ENCODE measurements at regions not wholly inside any gene's neighbourhood (a gene's known extent, or its start where the extent isn't known, plus 50 kb on each side); places are given as distances from the start of the nearest gene placed in this dataset.

GRCh38 chr6:134555672-134556071 is 237.8 kb upstream of the SGK1 start:
- Histone ChIP-seq H3K9me1 (ENCODE audit: control insufficient read depth, insufficient read depth, low read length) (no peaks in the 10 kb centered on the region), H3K27ac (ENCODE audit: extremely low read depth, low read depth, low read length) (no peak overlapping the region), H2AFZ (ENCODE audit: low read depth, low read length) (no peak overlapping the region), H3K9ac (ENCODE audit: insufficient read depth in 1 of 2, low read depth in 2 of 2, low read length in 2 of 2) (no peak overlapping the region), H3K4me2 (ENCODE audit: insufficient read depth, low read length) (no peak overlapping the region), H3K36me3 (ENCODE audit: control insufficient read depth, insufficient read depth, low read length) (no peaks in the 10 kb centered on the region), H3K4me1 (replicated peaks in 1 of 2; ENCODE audit: control insufficient read depth in 2 of 2, insufficient read depth in 2 of 2, low read length in 2 of 2) (no peaks in the 10 kb centered on the region), H4K20me1 (replicated peaks; ENCODE audit: control insufficient read depth, insufficient read depth, low read length) (no peaks in the 10 kb centered on the region), H3K9me3 (replicated peaks; ENCODE audit: control insufficient read depth, insufficient read depth, low read depth, low read length) (no peaks in the 10 kb centered on the region; the same call in 1 of the 2 replicates), H3K27me3 (ENCODE audit: control insufficient read depth in 2 of 2, insufficient read depth in 2 of 2, low read length in 2 of 2) (no peaks in the 10 kb centered on the region), H3K79me2 (ENCODE audit: control insufficient read depth, insufficient read depth, low read length) (no peaks in the 10 kb centered on the region), H3K4me3 (no peak overlapping the region)
- intact Hi-C loops (cut with micrococcal nuclease): no loop called here
- in situ Hi-C loops (cut with MboI): no loop called here
- no peak for TF ChIP-seq GABPB1 (CRISPR knock-in tag; IDR thresholded peaks at IDR 0.05)
- no peak for TF ChIP-seq MAZ (CRISPR knock-in tag; conservative IDR thresholded peaks at IDR 0.05 in 1 of 2, IDR thresholded peaks at IDR 0.05 in 1 of 2)
- TF ChIP-seq MCM5 (IDR thresholded peaks at IDR 0.05; ENCODE audit: low read depth): no peak
- no peak for TF ChIP-seq ZNF592 (IDR thresholded peaks at IDR 0.05)
- no peak for TF ChIP-seq ETS2 (tag; IDR thresholded peaks at IDR 0.05; ENCODE audit: borderline replicate concordance, poor library complexity, severe bottlenecking)
- TF ChIP-seq THRAP3 (IDR thresholded peaks at IDR 0.05; ENCODE audit: borderline replicate concordance): no peak
- POLR2A ChIA-PET: no interaction called here
- CTCF ChIA-PET (ENCODE audit: low intra/inter-chr PET ratio): no interaction called here
- DNase-seq (ENCODE audit: extremely low read depth in 1 of 4, low spot score in 3 of 4) (no peak), FAIRE-seq (no peak), ATAC-seq (no peak)
- BruUV-seq (replicated peaks): no TSS peak
- 4% methylated on average over 1 of the region's 1 CpG for WGBS (ENCODE audit: insufficient coverage, low coverage, missing lambda C conversion rate)
